Progenitor cell of endocrine pancreas (in vitro differentiated cells): ENCODE measurements at regions not wholly inside any gene's neighbourhood (a gene's known extent, or its start where the extent isn't known, plus 50 kb on each side); places are given as distances from the start of the nearest gene placed in this dataset.

Experiments used
- DNase-seq: peaks from one replicate; pipeline ENCODE4 v3.0.0; 2021; ENCODE audit warnings: low spot score; ENCODE audit not compliant: unreplicated experiment
- H3K27ac Mint-ChIP-seq: 2 replicates; pipeline ENCODE4 v1.8.0; 2021; ENCODE audit warnings: mild to moderate bottlenecking, moderate library complexity, mixed read lengths
- H3K27me3 Mint-ChIP-seq: 2 replicates; pipeline ENCODE4 v1.8.0; 2021; ENCODE audit warnings: mixed read lengths
- H3K36me3 Mint-ChIP-seq: 2 replicates; pipeline ENCODE4 v1.8.0; 2022; ENCODE audit warnings: mixed read lengths; ENCODE audit not compliant: insufficient read depth
- H3K4me1 Mint-ChIP-seq: 2 replicates; pipeline ENCODE4 v1.8.0; 2021; ENCODE audit warnings: low read depth, mixed read lengths
- H3K4me3 Mint-ChIP-seq: 2 replicates; pipeline ENCODE4 v1.8.0; 2021; ENCODE audit warnings: low read depth, mild to moderate bottlenecking, moderate library complexity, mixed read lengths
- H3K9me3 Mint-ChIP-seq: 2 replicates; pipeline ENCODE4 v1.8.0; 2021; ENCODE audit warnings: low read depth, mixed read lengths
- TF ChIP-seq, protein P1 (sequence below): fragments of 200-600 bp; sonication (generic); IDR thresholded peaks from one replicate; pipeline ENCODE4 v1.5.0; 2021; ENCODE audit warnings: antibody characterized with exemption, mild to moderate bottlenecking; ENCODE audit not compliant: unreplicated experiment

GRCh38 chr9:1604942-1605560, 410.1 kb upstream of the SMARCA2 start:
- no peaks in the 10 kb centered on the region for H3K9me3 Mint-ChIP-seq
- H3K4me1 Mint-ChIP-seq = peaks cover 5% of the 10 kb centered on the region
- H3K4me3 Mint-ChIP-seq = no peak overlapping the region
- TF ChIP-seq, protein P1, sequence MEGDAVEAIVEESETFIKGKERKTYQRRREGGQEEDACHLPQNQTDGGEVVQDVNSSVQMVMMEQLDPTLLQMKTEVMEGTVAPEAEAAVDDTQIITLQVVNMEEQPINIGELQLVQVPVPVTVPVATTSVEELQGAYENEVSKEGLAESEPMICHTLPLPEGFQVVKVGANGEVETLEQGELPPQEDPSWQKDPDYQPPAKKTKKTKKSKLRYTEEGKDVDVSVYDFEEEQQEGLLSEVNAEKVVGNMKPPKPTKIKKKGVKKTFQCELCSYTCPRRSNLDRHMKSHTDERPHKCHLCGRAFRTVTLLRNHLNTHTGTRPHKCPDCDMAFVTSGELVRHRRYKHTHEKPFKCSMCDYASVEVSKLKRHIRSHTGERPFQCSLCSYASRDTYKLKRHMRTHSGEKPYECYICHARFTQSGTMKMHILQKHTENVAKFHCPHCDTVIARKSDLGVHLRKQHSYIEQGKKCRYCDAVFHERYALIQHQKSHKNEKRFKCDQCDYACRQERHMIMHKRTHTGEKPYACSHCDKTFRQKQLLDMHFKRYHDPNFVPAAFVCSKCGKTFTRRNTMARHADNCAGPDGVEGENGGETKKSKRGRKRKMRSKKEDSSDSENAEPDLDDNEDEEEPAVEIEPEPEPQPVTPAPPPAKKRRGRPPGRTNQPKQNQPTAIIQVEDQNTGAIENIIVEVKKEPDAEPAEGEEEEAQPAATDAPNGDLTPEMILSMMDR = peak; percentile 78
- no peaks in the 10 kb centered on the region for H3K27me3 Mint-ChIP-seq
- no peaks in the 10 kb centered on the region for H3K36me3 Mint-ChIP-seq
- no peak for DNase-seq
- H3K27ac Mint-ChIP-seq = no peak overlapping the region

DNA sequence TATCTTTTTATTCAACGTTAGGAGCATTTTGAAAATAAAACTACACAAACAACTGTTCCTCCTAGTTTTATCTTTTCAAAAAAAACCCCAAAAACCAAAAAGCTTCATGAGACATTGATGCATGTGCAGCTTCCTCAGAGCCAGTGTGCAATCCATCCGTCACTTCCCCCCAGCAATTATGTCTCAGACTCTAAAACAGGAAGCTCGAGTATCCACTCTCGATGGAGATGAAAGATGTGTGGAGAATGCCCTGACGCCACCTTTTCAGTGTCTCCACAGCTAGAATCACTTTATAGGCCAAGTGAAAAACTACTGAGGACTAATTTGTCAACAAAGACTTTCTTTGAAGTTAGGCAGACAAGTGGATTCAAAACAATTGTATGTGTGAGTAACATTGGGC, 408.9 kb upstream of the SMARCA2 start:
- TF ChIP-seq, protein P1 = no peak
- no peaks in the 10 kb centered on the region for H3K27me3 Mint-ChIP-seq
- no peak for DNase-seq
- no peaks in the 10 kb centered on the region for H3K9me3 Mint-ChIP-seq
- H3K36me3 Mint-ChIP-seq = no peaks in the 10 kb centered on the region
- no peak overlapping the region for H3K27ac Mint-ChIP-seq
- H3K4me1 Mint-ChIP-seq = peaks cover 5% of the 10 kb centered on the region
- H3K4me3 Mint-ChIP-seq = no peak overlapping the region

DNA sequence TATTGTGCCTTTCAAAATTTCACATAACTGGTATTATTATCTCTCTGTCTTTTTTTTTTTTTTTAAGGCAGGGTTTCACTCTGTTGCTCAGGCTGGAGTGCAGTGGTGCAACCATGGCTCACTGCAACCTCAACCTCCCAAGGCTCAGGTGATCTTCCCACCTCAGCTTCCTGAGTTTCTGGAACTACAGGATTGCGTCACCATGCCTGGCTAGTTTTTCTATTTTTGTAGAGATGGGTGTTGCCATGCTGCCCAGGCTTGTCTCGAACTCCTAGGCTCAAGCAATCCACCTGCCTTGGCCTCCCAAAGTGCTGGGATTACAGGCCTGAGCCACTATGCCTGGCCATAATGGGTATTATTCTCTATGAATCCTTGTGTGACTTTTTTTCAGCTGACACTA, 402.3 kb upstream of the SMARCA2 start:
- no peaks in the 10 kb centered on the region for H3K36me3 Mint-ChIP-seq
- H3K4me3 Mint-ChIP-seq = no peak overlapping the region
- H3K27ac Mint-ChIP-seq = no peak overlapping the region
- no peaks in the 10 kb centered on the region for H3K9me3 Mint-ChIP-seq
- no peak for DNase-seq
- H3K4me1 Mint-ChIP-seq = no peaks in the 10 kb centered on the region
- H3K27me3 Mint-ChIP-seq = peaks cover 15% of the 10 kb centered on the region
- TF ChIP-seq, protein P1 = no peak

DNA sequence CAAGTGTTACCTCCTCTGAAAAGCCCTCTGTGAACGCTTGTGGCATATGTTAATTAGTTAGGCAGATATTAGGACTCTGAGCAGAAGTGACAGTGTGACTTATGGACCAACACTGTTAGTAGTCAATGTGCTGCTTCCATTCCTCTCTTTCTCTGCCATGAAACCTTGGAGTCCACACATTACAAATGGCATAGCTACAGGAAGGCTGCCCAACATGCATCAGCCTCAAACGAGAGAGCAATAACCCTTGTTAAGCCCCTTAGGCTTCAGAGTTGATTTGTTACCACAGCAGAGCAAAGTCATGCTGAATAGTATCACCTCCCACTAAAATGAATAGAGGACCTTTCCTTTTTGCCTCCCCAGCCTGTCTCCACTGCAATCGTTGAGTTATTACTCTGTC, 397.7 kb upstream of the SMARCA2 start:
- Mint-ChIP-seq H3K4me3 (no peak overlapping the region), H3K27ac (no peak overlapping the region), H3K27me3 (peaks cover 24% of the 10 kb centered on the region), H3K9me3 (no peaks in the 10 kb centered on the region), H3K4me1 (peaks cover 4% of the 10 kb centered on the region), H3K36me3 (no peaks in the 10 kb centered on the region)
- TF ChIP-seq, protein P1 = no peak
- no peak for DNase-seq

- DNase-seq = no peak
- Mint-ChIP-seq H3K27me3 (peaks cover 24% of the 10 kb centered on the region), H3K36me3 (no peaks in the 10 kb centered on the region), H3K4me1 (peaks cover 4% of the 10 kb centered on the region), H3K9me3 (no peaks in the 10 kb centered on the region), H3K27ac (no peak overlapping the region), H3K4me3 (no peak overlapping the region)
- TF ChIP-seq, protein P1 = peak; percentile 49
Measured at GRCh38 chr9:1619915-1620710, 395.0 kb upstream of the SMARCA2 start.
